HL-60/S4 (cell line): ENCODE measurements at regions not wholly inside any gene's neighbourhood (a gene's known extent, or its start where the extent isn't known, plus 50 kb on each side); places are given as distances from the start of the nearest gene placed in this dataset.
"Not testable (repeated sequence)": the region's sequence is repeated elsewhere in the genome, so short reads cannot be mapped to it uniquely, and the experiment has no call there.

ENCODE experiments used
- in situ Hi-C: fragments of 300-500 bp; cut with MboI; formaldehyde crosslinking; loops from 2 replicates; pipeline ENCODE4 v1.14.3; 2022; ENCODE audit warnings: low sequenced_read_pairs

DNA sequence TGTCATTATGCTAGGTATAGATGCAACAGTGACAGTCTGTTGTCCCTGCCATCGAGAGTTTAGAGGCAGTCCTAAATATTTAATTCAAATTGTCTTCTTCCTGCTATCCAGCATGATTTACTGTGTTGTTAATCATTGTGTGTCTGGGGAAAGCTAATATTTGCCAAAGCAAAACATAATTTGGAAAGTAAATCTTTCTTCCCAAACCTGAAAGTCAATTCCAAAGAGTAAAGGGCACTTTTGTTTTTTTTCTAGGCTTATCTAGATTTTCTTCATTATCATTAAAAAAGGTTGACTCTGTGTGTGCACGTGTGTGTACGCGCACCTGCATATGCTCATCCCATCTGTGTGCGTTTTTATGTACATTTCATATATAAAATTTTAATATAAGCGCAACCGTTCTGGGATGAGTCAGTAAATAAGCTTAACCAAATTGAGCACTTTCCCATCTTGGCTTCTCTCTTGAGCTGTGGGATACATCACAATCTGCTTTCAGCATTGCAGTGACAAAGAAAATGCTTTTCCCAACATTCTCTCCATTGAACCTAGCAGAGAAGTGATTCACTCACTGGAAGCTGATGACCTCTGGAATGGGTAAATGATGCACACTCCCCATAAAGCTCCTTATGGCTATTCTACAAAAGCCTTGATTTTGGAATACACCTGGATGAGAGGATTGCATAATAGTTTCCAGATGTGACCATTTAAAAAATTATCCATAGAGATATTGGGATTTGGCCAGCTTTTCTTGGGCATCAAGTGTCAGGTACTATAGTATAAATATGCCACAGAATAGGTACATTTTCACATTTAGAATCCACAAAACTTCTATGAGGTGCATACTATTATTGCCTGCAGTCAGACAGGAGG lies 488.4 kb downstream of the ADCYAP1 start:
- in situ Hi-C loops, result no loop called here

- in situ Hi-C loops, result no loop called here
These were observed 489.3 kb downstream of the ADCYAP1 start for GRCh38 chr18:1393929-1394328.

DNA sequence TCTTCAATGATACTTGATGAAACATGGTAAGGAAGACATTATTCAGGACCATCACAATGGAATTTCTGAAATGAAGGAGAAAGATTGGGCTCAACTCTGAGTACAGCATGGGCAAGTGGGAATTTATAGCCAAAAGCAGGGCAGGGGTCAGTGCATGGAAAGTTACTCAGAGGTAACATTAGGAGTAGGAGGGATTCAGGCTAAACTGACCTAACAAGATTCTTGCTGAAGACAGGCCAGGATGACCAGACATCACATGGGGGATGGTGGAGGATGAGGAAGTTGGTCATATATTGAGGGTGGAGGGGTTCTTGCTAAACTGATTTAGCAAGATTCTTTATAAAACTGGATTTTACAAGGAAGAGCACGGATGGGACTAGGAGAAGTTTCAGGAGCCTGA lies 489.8 kb downstream of the ADCYAP1 start:
- in situ Hi-C loops, result no loop called here

- in situ Hi-C loops, result no loop called here
These were observed 490.3 kb downstream of the ADCYAP1 start for GRCh38 chr18:1394966-1395365.

DNA sequence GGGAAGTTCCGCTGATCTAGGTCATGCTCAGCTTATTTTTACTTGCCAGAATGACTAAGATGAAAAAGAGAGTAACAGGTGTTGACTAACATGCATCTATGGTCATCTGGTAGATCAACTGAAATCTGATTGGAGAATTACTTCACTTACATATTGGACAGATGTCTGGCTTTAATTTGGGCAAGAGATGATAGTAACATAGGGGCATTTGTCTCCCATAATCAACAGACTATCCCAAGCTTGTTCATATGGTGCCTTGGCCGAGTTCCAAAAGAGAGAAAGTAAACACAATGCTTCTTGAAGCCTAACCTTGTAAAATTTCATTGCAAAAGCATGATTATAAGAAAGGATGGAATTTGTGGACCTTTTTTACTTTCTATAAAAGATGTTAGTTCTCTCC lies 503.7 kb downstream of the ADCYAP1 start:
- in situ Hi-C loops, result no loop called here

- in situ Hi-C loops, result no loop called here
These were observed 508.1 kb downstream of the ADCYAP1 start for GRCh38 chr18:1412655-1413322.

GRCh38 chr18:1413323-1413675 lies 508.6 kb downstream of the ADCYAP1 start:
- in situ Hi-C loops, result no loop called here

DNA sequence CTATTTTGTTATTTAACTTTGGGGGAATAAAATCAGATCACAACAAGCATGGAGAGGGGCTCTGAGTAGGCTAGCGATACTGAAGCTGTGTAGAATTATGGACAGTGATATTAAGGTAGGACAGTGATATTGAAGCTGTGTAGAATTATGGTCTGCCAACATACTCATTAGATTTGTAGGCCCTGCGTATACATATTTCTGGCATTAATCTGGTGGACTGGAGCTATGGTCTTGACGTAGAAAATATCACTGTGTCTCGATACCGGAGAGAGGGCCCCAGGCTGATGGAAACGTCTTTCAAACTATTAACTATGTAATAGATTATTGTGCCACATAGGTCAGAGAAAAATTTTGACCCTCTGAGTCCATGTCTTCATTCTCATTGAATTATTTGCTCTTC lies 511.4 kb downstream of the ADCYAP1 start:
- in situ Hi-C loops, result no loop called here

GRCh38 chr18:1421502-1421901 lies 516.8 kb downstream of the ADCYAP1 start:
- in situ Hi-C loops, result no loop called here

DNA sequence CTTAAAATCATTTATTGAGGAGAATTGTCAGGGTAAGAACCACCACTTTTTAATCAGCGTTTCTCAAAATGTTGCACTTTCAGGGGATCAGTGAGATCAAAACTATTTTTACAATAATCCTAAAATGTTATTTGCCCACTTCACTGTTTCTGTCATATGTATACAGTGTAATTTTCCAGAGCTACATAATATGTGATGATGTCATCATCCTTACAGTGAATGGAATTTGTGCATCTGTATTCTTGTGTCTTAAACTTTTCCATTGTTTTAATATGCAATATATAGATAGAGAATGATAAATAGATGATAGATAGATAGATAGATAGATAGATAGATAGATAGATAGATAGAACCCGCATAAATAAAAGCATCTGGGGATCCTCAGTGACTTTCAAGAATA lies 518.0 kb downstream of the ADCYAP1 start:
- in situ Hi-C loops, result no loop called here

DNA sequence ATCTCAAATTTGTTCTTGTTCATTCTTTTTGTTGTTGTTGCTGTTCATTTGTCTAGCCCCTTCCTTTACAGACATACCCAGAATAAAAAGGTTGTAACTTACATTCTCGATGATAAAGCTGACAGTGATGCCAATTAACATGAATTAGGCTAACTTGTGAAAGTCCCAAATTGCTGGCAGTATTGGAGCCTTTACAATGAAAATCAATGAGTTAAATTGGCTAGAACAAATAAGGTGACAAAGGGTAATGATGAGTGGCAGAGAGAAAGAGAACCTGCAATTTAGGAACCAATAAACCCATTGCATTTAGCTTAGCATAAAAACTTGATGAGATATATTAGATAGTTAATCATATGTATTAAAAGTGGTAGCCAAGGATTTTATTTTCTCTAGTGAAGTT lies 521.0 kb downstream of the ADCYAP1 start:
- in situ Hi-C loops, result no loop called here

- in situ Hi-C loops, result no loop called here
These were observed 530.8 kb downstream of the ADCYAP1 start for GRCh38 chr18:1435487-1435886.

- in situ Hi-C loops, result no loop called here
These were observed 531.5 kb downstream of the ADCYAP1 start for GRCh38 chr18:1436199-1436598.

- in situ Hi-C loops, result no loop called here
These were observed 533.8 kb downstream of the ADCYAP1 start for GRCh38 chr18:1438458-1438910.

GRCh38 chr18:1438967-1439366 lies 534.3 kb downstream of the ADCYAP1 start:
- in situ Hi-C loops, result no loop called here

DNA sequence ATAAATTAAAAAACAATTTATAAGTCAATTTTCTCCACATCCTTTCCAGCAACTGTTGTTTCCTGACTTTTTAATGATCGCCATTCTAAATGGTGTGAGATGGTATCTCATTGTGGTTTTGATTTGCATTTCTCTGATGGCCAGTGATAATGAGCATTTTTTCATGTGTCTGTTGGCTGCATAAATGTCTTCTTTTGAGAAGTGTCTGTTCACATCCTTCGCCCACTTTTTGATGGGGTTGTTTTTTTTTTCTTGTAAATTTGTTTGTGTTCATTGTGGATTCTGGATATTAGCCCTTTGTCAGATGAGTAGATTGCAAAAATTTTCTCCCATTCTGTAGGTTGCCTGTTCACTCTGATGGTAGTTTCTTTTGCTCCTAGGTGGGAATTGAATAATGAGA lies 539.4 kb downstream of the ADCYAP1 start:
- in situ Hi-C loops, result not testable (repeated sequence)

DNA sequence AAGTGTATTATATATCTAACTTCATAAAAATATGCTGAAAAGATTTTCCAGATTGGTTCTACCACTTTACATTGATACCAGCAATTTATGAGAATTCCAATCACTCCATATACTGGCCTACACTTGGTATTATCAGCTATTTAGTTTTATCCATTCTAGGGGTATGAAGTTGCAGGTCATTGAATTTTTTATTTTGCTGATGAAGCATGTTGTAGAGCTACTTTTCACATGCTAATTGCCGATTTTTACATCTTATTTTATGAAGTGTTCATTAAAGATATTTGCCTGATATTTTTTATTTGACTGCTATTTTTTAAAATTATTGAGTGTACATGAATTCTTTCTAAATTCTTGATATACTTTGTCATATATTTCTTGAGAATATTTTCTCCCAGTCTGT lies 542.1 kb downstream of the ADCYAP1 start:
- in situ Hi-C loops, result no loop called here

GRCh38 chr18:1452821-1453220 lies 548.1 kb downstream of the ADCYAP1 start:
- in situ Hi-C loops, result no loop called here

DNA sequence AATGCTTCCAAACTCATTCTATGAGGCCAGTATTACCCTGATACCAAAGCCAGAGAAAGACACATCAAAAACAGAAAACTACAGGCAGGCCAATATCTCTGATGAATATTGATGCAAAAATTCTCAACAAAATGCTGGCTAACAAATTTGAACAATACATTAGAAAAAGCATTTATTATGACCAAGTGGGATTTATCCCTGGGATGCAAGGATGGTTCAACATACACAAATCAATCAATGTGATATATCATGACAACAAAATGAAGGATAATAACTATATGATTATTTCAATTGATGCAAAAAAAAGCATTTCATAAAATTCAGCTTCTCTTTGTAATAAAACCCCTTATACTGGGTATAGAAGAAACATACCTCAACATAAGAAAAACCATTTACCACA lies 550.9 kb downstream of the ADCYAP1 start:
- in situ Hi-C loops, result no loop called here

- in situ Hi-C loops, result no loop called here
These were observed 553.9 kb downstream of the ADCYAP1 start for GRCh38 chr18:1458547-1458946.

GRCh38 chr18:1463981-1464380 lies 559.3 kb downstream of the ADCYAP1 start:
- in situ Hi-C loops, result no loop called here

DNA sequence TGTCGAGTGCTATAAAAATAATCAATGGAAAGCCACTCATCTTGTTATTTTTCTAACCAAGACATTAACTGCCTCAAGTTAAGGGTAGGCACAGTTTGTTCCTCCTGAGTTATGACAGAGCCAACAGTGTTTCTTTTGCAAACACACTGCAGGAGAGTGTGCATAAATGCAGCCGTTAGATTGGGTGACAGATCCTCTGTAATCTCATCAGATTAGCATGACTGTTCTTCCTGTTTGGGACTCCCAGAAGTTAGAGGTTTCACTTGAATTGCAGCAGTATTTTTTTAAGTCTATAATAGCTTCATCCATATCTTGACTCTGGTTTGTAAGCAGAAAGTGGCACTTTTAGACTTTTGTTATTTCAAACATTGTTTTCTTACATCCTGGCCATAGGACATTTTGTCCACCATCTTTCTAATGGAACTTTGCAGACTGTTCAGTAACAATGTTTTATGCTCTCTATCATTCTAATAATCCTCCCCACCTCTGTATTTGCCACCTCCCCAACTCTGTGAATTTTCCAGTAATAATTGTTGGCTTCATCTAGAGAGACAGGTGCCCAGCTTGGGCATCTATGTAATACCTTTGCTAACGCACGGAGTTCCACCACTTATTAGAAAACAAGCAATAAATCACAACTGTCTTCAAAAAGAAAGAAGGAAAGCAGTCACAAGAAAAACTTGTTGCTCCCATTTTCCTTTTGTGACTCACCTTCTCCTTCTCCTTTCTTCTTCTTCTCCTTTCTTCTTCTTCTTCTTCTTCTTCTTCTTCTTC lies 560.0 kb downstream of the ADCYAP1 start:
- in situ Hi-C loops, result no loop called here
